Upper lobe of right lung (tissue), 1 donor: ENCODE measurements at regions not wholly inside any gene's neighbourhood (a gene's known extent, or its start where the extent isn't known, plus 50 kb on each side); places are given as distances from the start of the nearest gene placed in this dataset.

Source experiments
- ATAC-seq: fragments of 200-7000 bp; cut with Tn5 transposase; one replicate; pipeline ENCODE4 v1.9.1; 2020; ENCODE audit warnings: mild to moderate bottlenecking, moderate library complexity
- DNase-seq: peaks from one replicate; pipeline ENCODE4 v3.0.0-alpha.2; 2020
- H3K27ac ChIP-seq: fragments of 200-600 bp; one replicate; pipeline ENCODE4 v1.8.0; 2022
- H3K27me3 ChIP-seq: fragments of 200-600 bp; one replicate; pipeline ENCODE4 v1.8.0; 2022; ENCODE audit warnings: mild to moderate bottlenecking
- H3K36me3 ChIP-seq: fragments of 200-600 bp; one replicate; pipeline ENCODE4 v1.8.0; 2022
- H3K4me1 ChIP-seq: fragments of 200-600 bp; one replicate; pipeline ENCODE4 v1.8.0; 2022
- H3K4me3 ChIP-seq: fragments of 200-600 bp; one replicate; pipeline ENCODE4 v1.8.0; 2022; ENCODE audit warnings: mild to moderate bottlenecking
- H3K9me3 ChIP-seq: fragments of 200-600 bp; one replicate; pipeline ENCODE4 v1.8.0; 2022
- intact Hi-C: fragments of 100-400 bp; cut with DNase I; formaldehyde crosslinking; loops from one replicate; pipeline ENCODE4 v1.11.0; 2022
- TF ChIP-seq, protein P1 (sequence below): fragments of 200-600 bp; IDR thresholded peaks from one replicate; pipeline ENCODE4 v1.8.0; 2022; ENCODE audit warnings: antibody characterized with exemption
- donor health status: DM: no; HTN: yes; CAD: no; lungs with severe emphysema.

DNA sequence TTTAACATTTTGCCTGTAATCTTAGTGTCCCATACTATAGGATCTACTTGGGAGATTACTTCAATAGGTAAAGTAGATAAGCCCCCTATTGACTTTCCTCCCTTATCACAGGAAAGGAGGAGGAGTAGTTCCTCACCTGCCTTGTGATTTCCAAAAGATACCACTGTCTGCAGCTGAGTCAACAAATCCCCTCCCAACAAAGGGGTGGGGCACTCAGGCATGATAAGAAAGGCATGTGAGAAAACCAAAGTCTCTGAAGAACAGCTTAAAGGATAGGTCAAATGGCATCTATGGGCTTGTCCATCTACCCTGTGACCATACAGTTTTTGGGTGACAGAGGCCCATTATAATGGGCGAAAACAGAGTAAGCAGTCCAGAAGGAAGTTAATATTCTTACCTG lies 71.3 kb upstream of the WNT7A start:
- H3K36me3 ChIP-seq = no peaks in the 10 kb centered on the region
- no peak overlapping the region for H3K4me3 ChIP-seq
- TF ChIP-seq, protein P1, sequence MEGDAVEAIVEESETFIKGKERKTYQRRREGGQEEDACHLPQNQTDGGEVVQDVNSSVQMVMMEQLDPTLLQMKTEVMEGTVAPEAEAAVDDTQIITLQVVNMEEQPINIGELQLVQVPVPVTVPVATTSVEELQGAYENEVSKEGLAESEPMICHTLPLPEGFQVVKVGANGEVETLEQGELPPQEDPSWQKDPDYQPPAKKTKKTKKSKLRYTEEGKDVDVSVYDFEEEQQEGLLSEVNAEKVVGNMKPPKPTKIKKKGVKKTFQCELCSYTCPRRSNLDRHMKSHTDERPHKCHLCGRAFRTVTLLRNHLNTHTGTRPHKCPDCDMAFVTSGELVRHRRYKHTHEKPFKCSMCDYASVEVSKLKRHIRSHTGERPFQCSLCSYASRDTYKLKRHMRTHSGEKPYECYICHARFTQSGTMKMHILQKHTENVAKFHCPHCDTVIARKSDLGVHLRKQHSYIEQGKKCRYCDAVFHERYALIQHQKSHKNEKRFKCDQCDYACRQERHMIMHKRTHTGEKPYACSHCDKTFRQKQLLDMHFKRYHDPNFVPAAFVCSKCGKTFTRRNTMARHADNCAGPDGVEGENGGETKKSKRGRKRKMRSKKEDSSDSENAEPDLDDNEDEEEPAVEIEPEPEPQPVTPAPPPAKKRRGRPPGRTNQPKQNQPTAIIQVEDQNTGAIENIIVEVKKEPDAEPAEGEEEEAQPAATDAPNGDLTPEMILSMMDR = no peak
- no peak for DNase-seq
- H3K27ac ChIP-seq = no peak overlapping the region
- H3K27me3 ChIP-seq = no peaks in the 10 kb centered on the region
- H3K9me3 ChIP-seq = no peaks in the 10 kb centered on the region
- H3K4me1 ChIP-seq = no peaks in the 10 kb centered on the region
- no peak for ATAC-seq
- intact Hi-C loops = no loop called here

DNA sequence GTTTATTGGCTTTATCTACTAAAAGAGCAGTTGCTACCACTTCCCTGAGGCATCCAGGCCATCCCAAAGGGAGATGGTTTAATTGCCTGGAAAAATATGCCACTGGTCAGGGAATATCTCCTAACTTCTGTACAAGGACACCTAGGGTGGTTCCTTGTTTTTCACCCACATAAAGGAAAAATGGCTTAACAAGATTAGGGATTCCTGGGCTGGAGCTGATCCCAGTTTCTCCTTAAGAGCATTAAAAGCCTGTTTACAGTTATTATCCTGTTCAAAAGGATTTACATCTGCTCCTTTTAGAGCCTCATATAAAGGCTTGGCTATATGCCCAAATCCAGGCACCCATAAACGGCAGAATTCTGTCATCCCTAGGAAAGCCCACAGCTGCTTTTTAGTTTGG lies 70.2 kb upstream of the WNT7A start:
- intact Hi-C loops = no loop called here
- no peak overlapping the region for H3K27ac ChIP-seq
- no peaks in the 10 kb centered on the region for H3K4me1 ChIP-seq
- no peak overlapping the region for H3K4me3 ChIP-seq
- no peaks in the 10 kb centered on the region for H3K36me3 ChIP-seq
- ATAC-seq (no peak), DNase-seq (no peak)
- TF ChIP-seq, protein P1 = no peak
- no peaks in the 10 kb centered on the region for H3K9me3 ChIP-seq
- no peaks in the 10 kb centered on the region for H3K27me3 ChIP-seq

DNA sequence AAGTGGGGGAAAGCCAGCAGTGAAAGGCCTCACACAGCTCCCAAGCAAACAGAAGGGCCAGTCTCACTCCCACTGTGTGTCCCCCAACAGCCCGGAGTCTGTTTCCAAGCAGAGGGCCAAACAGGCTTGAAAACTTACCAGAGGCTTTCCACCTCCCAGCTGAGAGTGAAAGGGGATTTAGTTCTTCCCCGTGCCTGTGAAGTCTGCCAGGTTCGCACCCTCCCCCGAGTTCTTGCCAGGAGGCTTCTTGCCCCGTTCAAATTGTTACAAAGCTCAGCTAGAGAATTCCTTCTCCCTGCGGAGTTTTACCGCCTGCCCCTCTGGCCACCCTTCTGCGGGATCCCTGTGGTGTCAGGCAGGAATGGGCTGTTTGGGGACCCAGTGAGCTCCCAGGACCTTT lies 68.0 kb upstream of the WNT7A start:
- Histone ChIP-seq H3K27me3 (no peaks in the 10 kb centered on the region), H3K4me3 (no peak overlapping the region), H3K9me3 (no peaks in the 10 kb centered on the region), H3K4me1 (no peaks in the 10 kb centered on the region), H3K36me3 (no peaks in the 10 kb centered on the region), H3K27ac (no peak overlapping the region)
- ATAC-seq (no peak), DNase-seq (no peak)
- TF ChIP-seq, protein P1 = no peak
- intact Hi-C loops = no loop called here

DNA sequence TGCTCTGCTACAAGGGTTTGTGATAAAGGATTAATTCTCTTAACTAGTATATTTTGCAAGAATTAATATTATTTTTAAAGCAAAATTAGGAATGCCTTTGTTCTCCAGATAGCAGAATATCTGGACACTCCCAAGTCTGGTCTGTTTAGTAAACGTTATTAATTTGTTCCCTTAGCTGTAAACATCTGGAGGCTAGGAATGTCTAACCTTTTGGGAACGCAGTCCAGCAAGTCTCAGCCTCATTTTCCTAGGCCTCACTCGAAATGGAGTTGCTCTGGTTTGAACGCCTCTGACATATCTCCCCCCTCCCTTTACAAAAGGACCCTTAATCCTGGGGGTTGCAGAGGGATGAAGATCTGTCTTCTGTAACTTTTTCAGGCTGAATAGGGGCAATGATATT lies 59.3 kb upstream of the WNT7A start:
- Histone ChIP-seq H3K36me3 (no peaks in the 10 kb centered on the region), H3K27me3 (no peaks in the 10 kb centered on the region), H3K4me3 (no peak overlapping the region), H3K4me1 (no peaks in the 10 kb centered on the region), H3K9me3 (no peaks in the 10 kb centered on the region), H3K27ac (no peak overlapping the region)
- ATAC-seq (no peak), DNase-seq (no peak)
- intact Hi-C loops = no loop called here
- TF ChIP-seq, protein P1 = no peak

DNA sequence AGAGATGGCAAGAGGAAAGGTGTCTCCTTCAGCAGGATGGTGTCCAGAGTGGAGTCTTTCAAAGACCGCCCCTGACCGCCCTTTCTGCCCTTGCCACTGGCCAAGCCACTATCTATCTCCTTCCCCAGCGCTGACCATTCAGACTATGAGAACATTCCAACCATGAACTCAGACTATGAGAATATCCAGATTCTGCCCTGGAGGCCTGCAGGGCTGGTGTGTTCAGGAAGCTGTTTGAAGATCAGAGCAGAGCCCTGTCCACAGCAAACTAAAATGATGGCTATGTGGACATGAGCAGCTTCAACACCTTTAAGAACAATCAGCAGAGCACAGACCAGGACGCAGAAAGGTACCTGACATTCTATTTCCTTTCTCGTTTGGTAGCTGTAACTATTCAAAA lies 57.3 kb upstream of the WNT7A start:
- H3K27me3 ChIP-seq = peaks cover 7% of the 10 kb centered on the region
- no peak for ATAC-seq
- no peaks in the 10 kb centered on the region for H3K4me1 ChIP-seq
- intact Hi-C loops = no loop called here
- H3K4me3 ChIP-seq = no peak overlapping the region
- H3K27ac ChIP-seq = no peak overlapping the region
- TF ChIP-seq, protein P1 = no peak
- H3K36me3 ChIP-seq = no peaks in the 10 kb centered on the region
- H3K9me3 ChIP-seq = no peaks in the 10 kb centered on the region
- no peak for DNase-seq

DNA sequence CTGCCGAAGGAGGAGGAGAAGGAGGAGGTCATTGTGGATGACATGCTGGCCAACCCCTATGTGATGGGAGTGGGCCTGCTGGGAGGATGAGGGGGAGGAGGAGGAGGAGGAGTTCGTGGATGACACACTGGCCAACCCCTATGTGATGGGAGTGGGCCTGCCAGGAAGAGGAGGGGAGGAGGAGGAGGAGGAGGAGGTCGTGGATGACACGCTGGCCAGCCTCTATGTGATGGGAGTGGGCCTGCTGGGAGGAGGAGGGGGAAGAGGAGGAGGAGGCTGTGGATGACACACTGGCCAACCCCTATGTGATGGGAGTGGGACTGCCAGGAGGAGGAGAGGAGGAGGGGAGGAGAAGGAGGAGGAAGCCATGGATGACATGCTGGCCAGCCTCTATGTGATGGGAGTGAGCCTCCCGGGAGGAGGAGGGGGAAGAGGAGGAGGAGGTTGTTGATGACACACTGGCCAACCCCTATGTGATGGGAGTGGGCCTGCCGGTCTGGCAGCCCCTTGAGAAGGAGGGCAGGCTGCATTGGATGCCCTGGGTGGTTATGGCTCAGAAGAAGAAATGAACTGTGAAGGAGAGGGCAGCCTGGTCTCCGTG lies 55.7 kb upstream of the WNT7A start:
- no peak for DNase-seq
- TF ChIP-seq, protein P1 = no peak
- H3K36me3 ChIP-seq = no peaks in the 10 kb centered on the region
- no peak overlapping the region for H3K4me3 ChIP-seq
- intact Hi-C loops = no loop called here
- no peaks in the 10 kb centered on the region for H3K4me1 ChIP-seq
- no peak for ATAC-seq
- peaks cover 7% of the 10 kb centered on the region for H3K27me3 ChIP-seq
- no peak overlapping the region for H3K27ac ChIP-seq
- no peaks in the 10 kb centered on the region for H3K9me3 ChIP-seq
